Hepatocyte (in vitro differentiated cells): ENCODE measurements at regions not wholly inside any gene's neighbourhood (a gene's known extent, or its start where the extent isn't known, plus 50 kb on each side); places are given as distances from the start of the nearest gene placed in this dataset.
A peak's percentile ranks its signal among the peaks of the same experiment; 100 is the strongest.

Experiments used
- DNase-seq: peaks from one replicate; pipeline ENCODE4 v3.0.0-alpha.2; 2016; ENCODE audit warnings: low spot score
- H2AFZ ChIP-seq: fragments of 200-600 bp; sonication (generic); 2 replicates; pipeline ENCODE4 v1.6.0; 2016; ENCODE audit warnings: antibody characterized with exemption, mild to moderate bottlenecking
- H3K27ac ChIP-seq: fragments of 200-600 bp; sonication (generic); 2 replicates; pipeline ENCODE4 v1.5.1; 2016; ENCODE audit warnings: mild to moderate bottlenecking
- H3K27me3 ChIP-seq: fragments of 200-600 bp; sonication (generic); 2 replicates; pipeline ENCODE4 v1.6.1; 2016
- H3K36me3 ChIP-seq: fragments of 200-600 bp; sonication (generic); replicated peaks from 2 replicates; pipeline ENCODE4 v1.5.1; 2016; ENCODE audit warnings: low read depth; ENCODE audit not compliant: insufficient read depth
- H3K4me1 ChIP-seq: fragments of 200-600 bp; sonication (generic); 2 replicates; pipeline ENCODE4 v1.5.1; 2016; ENCODE audit warnings: mild to moderate bottlenecking, moderate library complexity; ENCODE audit not compliant: insufficient read depth
- H3K4me2 ChIP-seq: fragments of 200-600 bp; sonication (generic); 2 replicates; pipeline ENCODE4 v1.6.0; 2016
- H3K4me3 ChIP-seq: fragments of 200-600 bp; sonication (generic); 2 replicates; pipeline ENCODE4 v1.5.1; 2016; ENCODE audit warnings: mild to moderate bottlenecking
- H3K79me2 ChIP-seq: fragments of 200-600 bp; sonication (generic); 2 replicates; pipeline ENCODE4 v1.6.0; 2017; ENCODE audit warnings: mild to moderate bottlenecking
- H3K9me2 ChIP-seq: fragments of 200-600 bp; sonication (generic); replicated peaks from 2 replicates; pipeline ENCODE4 v1.6.0; 2017; ENCODE audit warnings: mild to moderate bottlenecking; ENCODE audit not compliant: insufficient read depth
- H3K9me3 ChIP-seq: fragments of 200-600 bp; sonication (generic); 2 replicates; pipeline ENCODE4 v1.5.1; 2016; ENCODE audit warnings: low read depth, mild to moderate bottlenecking
- H4K20me1 ChIP-seq: fragments of 200-600 bp; sonication (generic); 2 replicates; pipeline ENCODE4 v1.6.0; 2016; ENCODE audit warnings: mild to moderate bottlenecking; ENCODE audit not compliant: insufficient read depth, poor library complexity, severe bottlenecking
- CTCF ChIP-seq: fragments of 200-600 bp; sonication (generic); IDR thresholded peaks from 2 replicates; pipeline ENCODE4 v1.5.1; 2016; ENCODE audit warnings: antibody characterized with exemption, mild to moderate bottlenecking; ENCODE audit not compliant: poor library complexity
- EZH2 ChIP-seq: fragments of 200-600 bp; sonication (generic); IDR thresholded peaks from 2 replicates; pipeline ENCODE4 v1.6.1; 2016; ENCODE audit warnings: antibody characterized with exemption, mild to moderate bottlenecking, borderline replicate concordance
- EZH2phosphoT487 ChIP-seq: fragments of 200-600 bp; sonication (generic); IDR thresholded peaks from one replicate; pipeline ENCODE4 v1.6.1; 2018; ENCODE audit warnings: antibody characterized with exemption, mild to moderate bottlenecking, low read depth, moderate library complexity; ENCODE audit not compliant: unreplicated experiment, severe bottlenecking
- WGBS: methylation state at CpG from one replicate; pipeline ENCODE4 v1.1.6; 2016; ENCODE audit warnings: low lambda C conversion rate; ENCODE audit errors: missing lambda C conversion rate; 5-methylcytosine and 5-hydroxymethylcytosine counted together

GRCh38 chr20:4597215-4597614 lies 89.0 kb upstream of the PRNP start:
- no peak overlapping the region for H3K4me3 ChIP-seq
- H2AFZ ChIP-seq = no peak overlapping the region
- DNase-seq = no peak
- no peaks in the 10 kb centered on the region for H4K20me1 ChIP-seq
- WGBS = 80% methylated on average over 5 of the region's 5 CpGs
- no peaks in the 10 kb centered on the region for H3K27me3 ChIP-seq
- H3K79me2 ChIP-seq = no peaks in the 10 kb centered on the region
- H3K4me2 ChIP-seq = no peak overlapping the region
- H3K9me3 ChIP-seq = no peaks in the 10 kb centered on the region
- H3K36me3 ChIP-seq = no peaks in the 10 kb centered on the region
- no peaks in the 10 kb centered on the region for H3K9me2 ChIP-seq
- H3K4me1 ChIP-seq = peaks cover 21% of the 10 kb centered on the region
- no peak overlapping the region for H3K27ac ChIP-seq
- TF ChIP-seq EZH2 (no peak), CTCF (no peak), EZH2phosphoT487 (no peak)

- no peaks in the 10 kb centered on the region for H3K9me2 ChIP-seq
- H4K20me1 ChIP-seq = no peaks in the 10 kb centered on the region
- no peaks in the 10 kb centered on the region for H3K79me2 ChIP-seq
- H2AFZ ChIP-seq = peak overlapping the region; percentile 51
- H3K9me3 ChIP-seq = no peaks in the 10 kb centered on the region
- no peak overlapping the region for H3K4me3 ChIP-seq
- no peaks in the 10 kb centered on the region for H3K27me3 ChIP-seq
- H3K27ac ChIP-seq = no peak overlapping the region
- TF ChIP-seq EZH2 (no peak), EZH2phosphoT487 (no peak), CTCF (no peak)
- 66% methylated on average over 9 of the region's 9 CpGs for WGBS
- peak overlapping the region; percentile 78 for H3K4me2 ChIP-seq
- peaks cover 14% of the 10 kb centered on the region for H3K4me1 ChIP-seq
- no peaks in the 10 kb centered on the region for H3K36me3 ChIP-seq
- DNase-seq = no peak
Measured at GRCh38 chr20:4593149-4593525, 93.1 kb upstream of the PRNP start.

GRCh38 chr20:4592316-4593148 lies 93.7 kb upstream of the PRNP start:
- peak overlapping the region; percentile 51 for H2AFZ ChIP-seq
- H3K9me2 ChIP-seq = no peaks in the 10 kb centered on the region
- no peaks in the 10 kb centered on the region for H3K36me3 ChIP-seq
- H3K4me2 ChIP-seq = peak overlapping the region; percentile 78
- H4K20me1 ChIP-seq = no peaks in the 10 kb centered on the region
- no peaks in the 10 kb centered on the region for H3K27me3 ChIP-seq
- no peaks in the 10 kb centered on the region for H3K9me3 ChIP-seq
- H3K27ac ChIP-seq = peak overlapping the region; percentile 54
- DNase-seq = peak; percentile 76
- peaks cover 14% of the 10 kb centered on the region for H3K4me1 ChIP-seq
- no peak for TF ChIP-seq EZH2
- TF ChIP-seq CTCF = peak; percentile 89
- peak overlapping the region; percentile 30 for H3K4me3 ChIP-seq
- no peaks in the 10 kb centered on the region for H3K79me2 ChIP-seq
- 11% methylated on average over 39 of the region's 46 CpGs for WGBS
